Coronary artery (tissue), 2 donors: ENCODE measurements at regions not wholly inside any gene's neighbourhood (a gene's known extent, or its start where the extent isn't known, plus 50 kb on each side); places are given as distances from the start of the nearest gene placed in this dataset.

Source experiments
- DNase-seq: peaks from one replicate; pipeline ENCODE4 v3.0.0-alpha.2; 2017; ENCODE audit warnings: low spot score
- H3K27ac ChIP-seq, 2 donors: fragments of 200-600 bp; sonication (generic); one replicate each; pipeline ENCODE4 v1.5.1; 2016 to 2019
- H3K4me3 ChIP-seq: fragments of 200-600 bp; sonication (generic); 2 replicates; pipeline ENCODE4 v1.5.1; 2016; ENCODE audit warnings: mild to moderate bottlenecking, moderate library complexity
- TF ChIP-seq, protein P1 (sequence below): fragments of 200-600 bp; sonication (generic); IDR thresholded peaks from one replicate; pipeline ENCODE4 v1.5.1; 2019; ENCODE audit warnings: antibody characterized with exemption

DNA sequence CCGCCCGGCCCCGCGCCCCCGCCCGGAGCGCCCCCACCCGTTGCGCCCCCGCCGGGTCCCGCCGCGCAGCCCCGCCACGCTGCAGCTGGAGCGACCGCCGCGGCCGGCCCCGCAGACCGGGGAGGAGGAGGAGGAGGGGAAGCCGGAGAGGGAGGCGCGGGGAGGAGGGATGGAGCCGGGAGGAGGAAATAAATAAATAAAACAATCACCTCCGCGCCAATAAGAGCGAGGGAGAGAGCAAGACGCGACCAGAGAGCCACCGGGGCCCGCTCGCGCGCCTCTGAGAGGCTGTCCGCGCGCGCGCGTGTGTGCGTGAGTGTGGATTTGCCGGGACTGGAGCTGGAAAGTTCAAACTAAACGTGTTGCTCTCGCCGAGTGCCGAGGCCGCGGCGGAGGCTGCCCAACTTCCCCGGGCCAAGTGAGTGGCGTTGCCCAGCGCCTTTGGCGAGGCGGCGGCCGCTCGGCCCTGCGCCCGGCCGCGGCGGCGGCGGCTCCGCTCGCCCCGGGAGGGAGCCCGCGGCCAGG is 2184.4 kb upstream of the TENM3 start:
- Histone ChIP-seq H3K27ac (no peak overlapping the region), H3K4me3 (peak overlapping the region; percentile 69)
- TF ChIP-seq, protein P1, sequence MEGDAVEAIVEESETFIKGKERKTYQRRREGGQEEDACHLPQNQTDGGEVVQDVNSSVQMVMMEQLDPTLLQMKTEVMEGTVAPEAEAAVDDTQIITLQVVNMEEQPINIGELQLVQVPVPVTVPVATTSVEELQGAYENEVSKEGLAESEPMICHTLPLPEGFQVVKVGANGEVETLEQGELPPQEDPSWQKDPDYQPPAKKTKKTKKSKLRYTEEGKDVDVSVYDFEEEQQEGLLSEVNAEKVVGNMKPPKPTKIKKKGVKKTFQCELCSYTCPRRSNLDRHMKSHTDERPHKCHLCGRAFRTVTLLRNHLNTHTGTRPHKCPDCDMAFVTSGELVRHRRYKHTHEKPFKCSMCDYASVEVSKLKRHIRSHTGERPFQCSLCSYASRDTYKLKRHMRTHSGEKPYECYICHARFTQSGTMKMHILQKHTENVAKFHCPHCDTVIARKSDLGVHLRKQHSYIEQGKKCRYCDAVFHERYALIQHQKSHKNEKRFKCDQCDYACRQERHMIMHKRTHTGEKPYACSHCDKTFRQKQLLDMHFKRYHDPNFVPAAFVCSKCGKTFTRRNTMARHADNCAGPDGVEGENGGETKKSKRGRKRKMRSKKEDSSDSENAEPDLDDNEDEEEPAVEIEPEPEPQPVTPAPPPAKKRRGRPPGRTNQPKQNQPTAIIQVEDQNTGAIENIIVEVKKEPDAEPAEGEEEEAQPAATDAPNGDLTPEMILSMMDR = no peak
- DNase-seq = no peak

DNA sequence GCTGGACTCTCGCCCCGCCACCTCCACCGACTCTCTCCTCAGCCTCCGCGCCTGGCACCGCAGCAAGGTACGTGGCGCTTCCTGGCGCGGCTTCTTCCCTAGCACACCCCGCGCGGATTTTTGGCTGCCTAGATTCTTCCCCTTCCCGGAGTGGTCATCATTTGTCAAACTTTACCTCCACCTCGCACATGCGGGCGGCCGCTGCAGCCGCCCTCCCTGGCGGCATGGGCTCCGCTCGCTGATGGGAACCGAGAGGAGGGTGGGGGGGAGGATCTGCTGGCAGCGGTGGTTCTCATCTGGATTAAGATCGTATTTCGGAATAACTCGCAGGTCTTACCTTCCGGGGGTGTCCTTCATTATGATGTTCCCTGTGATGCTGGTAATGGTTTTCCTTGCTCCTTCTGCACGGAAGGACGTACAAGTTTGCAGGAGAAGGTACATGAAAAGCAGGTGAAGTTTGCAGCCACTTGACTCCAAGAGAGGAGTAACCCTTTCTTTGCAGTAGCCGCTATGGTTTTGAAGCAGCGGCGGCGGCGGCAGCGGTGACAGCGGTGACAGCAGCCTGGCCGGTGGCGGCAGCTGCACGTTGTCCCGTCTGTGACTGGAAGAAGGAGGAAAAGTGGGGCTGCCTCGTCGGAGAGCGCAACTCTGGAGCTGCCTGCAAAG is 2183.9 kb upstream of the TENM3 start:
- DNase-seq = no peak
- TF ChIP-seq, protein P1 = no peak
- Histone ChIP-seq H3K27ac (no peak overlapping the region), H3K4me3 (peak overlapping the region; percentile 69)

DNA sequence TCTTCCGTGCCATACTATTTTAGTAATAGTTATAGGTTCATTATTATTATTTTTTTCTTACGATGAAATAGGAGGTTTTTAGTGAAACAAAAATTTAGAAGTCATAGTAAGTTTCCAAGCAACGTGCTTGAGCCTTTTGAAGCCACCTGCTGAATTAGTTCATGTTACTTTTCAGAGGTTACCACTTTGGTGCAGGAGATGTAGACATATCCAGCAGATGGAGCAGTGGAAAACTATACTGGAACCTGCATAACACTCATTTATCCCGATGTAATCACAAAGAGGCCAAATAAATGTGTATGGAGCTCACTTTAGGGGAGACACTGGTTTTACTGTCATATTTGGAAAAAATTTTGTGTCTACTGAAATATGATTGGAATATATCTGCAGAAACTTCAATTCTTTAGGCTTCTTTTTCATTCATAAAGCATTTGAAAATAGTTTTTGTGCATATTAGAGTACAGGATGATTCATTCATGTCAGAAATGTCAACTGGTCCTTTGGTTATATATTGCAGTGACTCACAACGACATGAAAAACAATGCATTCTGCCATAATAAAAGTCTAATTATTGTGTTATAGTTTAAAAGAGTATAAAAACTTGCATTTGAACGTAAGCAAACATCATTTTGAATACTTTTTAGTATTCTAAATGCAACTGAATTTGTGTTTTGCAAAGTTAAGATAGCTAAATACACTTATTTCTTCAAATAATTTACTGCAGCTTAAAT is 2182.9 kb upstream of the TENM3 start:
- TF ChIP-seq, protein P1 = no peak
- no peak for DNase-seq
- Histone ChIP-seq H3K4me3 (no peak overlapping the region), H3K27ac (no peak overlapping the region)

DNA sequence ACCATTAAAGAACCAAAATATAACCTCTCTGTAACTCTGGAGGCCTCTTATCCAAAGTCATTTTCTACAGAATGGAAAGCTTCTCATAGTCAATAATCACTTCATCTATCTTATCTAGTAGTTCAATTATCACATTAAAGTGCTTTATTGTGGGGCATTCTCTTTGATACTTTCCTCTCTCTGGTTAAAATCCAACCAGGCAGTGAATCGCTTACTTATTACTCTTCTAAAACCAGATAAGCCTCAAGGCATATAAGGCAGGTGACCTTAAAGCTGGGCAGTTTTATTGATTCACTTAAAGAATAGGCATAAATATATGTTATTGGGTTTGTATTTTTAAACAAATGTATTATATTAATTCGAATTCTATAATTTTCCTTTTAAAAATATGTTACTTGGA is 2162.1 kb upstream of the TENM3 start:
- no peak for DNase-seq
- TF ChIP-seq, protein P1 = no peak
- Histone ChIP-seq H3K27ac (no peak overlapping the region), H3K4me3 (no peak overlapping the region)

DNA sequence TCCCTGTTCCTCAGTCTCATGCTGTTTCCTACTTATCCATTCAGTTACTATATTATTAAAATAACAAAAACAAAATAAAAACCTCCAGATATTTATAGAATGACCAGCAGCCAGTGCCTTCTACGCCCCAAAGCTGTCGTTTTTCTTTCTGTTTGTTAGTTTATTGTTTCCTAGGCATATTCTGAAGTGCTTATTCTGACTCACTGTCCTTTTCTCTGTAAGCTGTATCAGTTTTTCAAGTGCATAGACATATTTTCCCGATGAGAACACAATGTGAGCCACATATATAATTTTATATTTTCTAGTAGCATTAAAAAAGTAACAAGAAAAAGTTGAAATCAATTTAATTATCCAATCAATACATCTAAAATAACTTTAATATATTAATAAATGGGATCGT is 2158.6 kb upstream of the TENM3 start:
- H3K4me3 ChIP-seq = no peak overlapping the region
- H3K27ac ChIP-seq = no peak overlapping the region
- TF ChIP-seq, protein P1 = no peak
- no peak for DNase-seq

DNA sequence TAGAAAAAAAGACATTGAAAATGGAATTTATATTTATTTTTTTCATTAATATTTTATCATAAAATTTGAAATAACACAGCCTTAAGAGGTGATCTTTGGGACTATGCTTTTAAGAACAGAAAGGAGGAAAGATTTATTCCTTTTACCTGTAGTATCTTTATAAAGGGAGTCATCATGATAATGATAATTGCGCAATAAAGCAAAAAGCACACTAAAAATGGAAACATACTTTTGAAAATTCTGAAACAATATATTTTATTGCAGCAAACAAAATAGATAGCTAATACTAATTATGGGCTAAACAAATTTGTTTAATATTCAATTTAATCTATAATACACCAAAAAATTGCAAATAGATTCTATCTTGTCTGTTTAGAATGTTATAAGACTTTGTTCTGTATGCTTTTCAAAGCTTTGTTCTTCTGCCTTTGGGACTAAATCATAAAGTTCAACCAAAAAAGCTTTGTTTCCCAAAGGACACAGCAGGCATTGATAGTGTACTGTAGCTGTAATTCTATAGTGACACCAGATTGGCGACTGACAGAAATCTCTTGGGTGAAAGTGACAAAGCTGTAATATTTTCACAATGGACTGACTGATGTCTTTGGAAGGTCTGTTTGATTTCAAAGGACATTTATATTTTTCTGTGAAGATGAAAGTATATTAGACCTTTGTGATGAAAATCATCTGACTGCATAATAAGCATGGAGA is 2156.6 kb upstream of the TENM3 start:
- DNase-seq = no peak
- TF ChIP-seq, protein P1 = no peak
- Histone ChIP-seq H3K4me3 (no peak overlapping the region), H3K27ac (no peak overlapping the region)
